H1 (cell line): ENCODE measurements at regions not wholly inside any gene's neighbourhood (a gene's known extent, or its start where the extent isn't known, plus 50 kb on each side); places are given as distances from the start of the nearest gene placed in this dataset.

Experiments used
- CHD2 ChIP-seq: IDR thresholded peaks from 2 replicates; pipeline ENCODE4 v1.6.1; 2012; ENCODE audit warnings: low read length, improper control_type of control experiment
- EP300 ChIP-seq, 2 experiments: IDR thresholded peaks; 1 replicate in 1 of 2; 2 replicates in 1 of 2; pipeline ENCODE4 v1.6.1; 2011 to 2012; ENCODE audit warnings: low read depth in 2 of 2, low read length in 2 of 2, mild to moderate bottlenecking in 2 of 2, borderline replicate concordance in 1 of 2, inconsistent platforms in 1 of 2, moderate library complexity in 1 of 2
- EZH2 ChIP-seq: fragments of 200-600 bp; sonication (generic); IDR thresholded peaks from 2 replicates; pipeline ENCODE4 v1.7.1; 2012; ENCODE audit warnings: low read depth, mild to moderate bottlenecking, moderate library complexity, low read length, inconsistent platforms; ENCODE audit not compliant: severe bottlenecking
- HDAC6 ChIP-seq: IDR thresholded peaks from one replicate; pipeline ENCODE4 v1.7.1; 2012; ENCODE audit warnings: low read depth, mild to moderate bottlenecking, inconsistent platforms, low read length, moderate library complexity
- POLR2A ChIP-seq, 2 experiments: IDR thresholded peaks; 1 replicate in 1 of 2; 2 replicates in 1 of 2; pipeline ENCODE4 v1.6.1; 2011; ENCODE audit warnings: low read depth in 2 of 2, low read length in 2 of 2, mild to moderate bottlenecking in 2 of 2; ENCODE audit errors: control extremely low read depth in 1 of 2
- POLR2AphosphoS5 ChIP-seq: IDR thresholded peaks from 2 replicates; pipeline ENCODE4 v1.6.1; 2011; ENCODE audit warnings: low read depth, low read length
- RAD21 ChIP-seq, 2 experiments: IDR thresholded peaks in 1 of 2; conservative IDR thresholded peaks in 1 of 2; 2 replicates each; pipeline ENCODE4 v1.6.1; 2011; ENCODE audit warnings: low read depth in 2 of 2, low read length in 2 of 2, improper control_type of control experiment in 1 of 2, inconsistent platforms in 1 of 2, mild to moderate bottlenecking in 1 of 2, moderate library complexity in 1 of 2
- RNF2 ChIP-seq: fragments of 200-900, 300-1000 bp; sonication (generic); IDR thresholded peaks from 2 replicates; pipeline ENCODE4 v1.7.1; 2016; ENCODE audit warnings: borderline replicate concordance, low read depth, mild to moderate bottlenecking, antibody characterized with exemption, low read length; ENCODE audit not compliant: poor library complexity, severe bottlenecking; ENCODE audit errors: missing control alignments
- SP1 ChIP-seq: IDR thresholded peaks from 2 replicates; pipeline ENCODE4 v1.6.1; 2011; ENCODE audit warnings: low read depth, low read length
- TAF1 ChIP-seq: IDR thresholded peaks from 2 replicates; pipeline ENCODE4 v1.6.1; 2011; ENCODE audit warnings: mild to moderate bottlenecking, low read depth, low read length
- TF ChIP-seq, protein P1 (sequence below), 3 experiments: IDR thresholded peaks; 1 replicate in 2 of 3; 2 replicates in 1 of 3; pipeline versions ENCODE4 v1.5.1 to v1.6.1; 2011; ENCODE audit warnings: low read length in 3 of 3, mild to moderate bottlenecking in 3 of 3, inconsistent platforms in 2 of 3, low read depth in 1 of 3, moderate library complexity in 1 of 3; ENCODE audit not compliant: insufficient read depth in 1 of 3; ENCODE audit errors: control extremely low read depth in 1 of 3
- TF ChIP-seq, protein P2 (sequence below): IDR thresholded peaks from 2 replicates; pipeline ENCODE4 v1.6.1; 2012; ENCODE audit warnings: low read length, inconsistent platforms

DNA sequence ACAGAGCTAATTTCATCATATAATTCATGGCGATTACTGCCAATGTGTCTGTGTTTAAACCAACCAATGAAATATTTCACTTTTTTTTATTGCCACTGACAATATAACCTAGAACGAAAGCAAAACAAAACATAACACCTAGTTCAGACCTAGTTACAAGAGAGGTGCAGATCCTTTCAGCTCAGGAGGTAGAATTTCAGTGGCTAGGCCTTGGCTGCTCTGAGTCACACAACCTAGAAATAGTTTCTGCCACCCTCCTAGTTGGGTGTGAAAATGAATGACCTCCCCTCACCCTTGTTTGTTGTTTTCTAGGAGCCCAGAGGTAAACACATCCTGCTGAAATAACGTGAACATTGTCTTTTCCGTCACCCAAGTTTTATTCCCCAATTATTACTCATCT, 356.3 kb downstream of the HTR1B start:
- no peak for TF ChIP-seq POLR2A (IDR thresholded peaks at IDR 0.05; ENCODE audit: control extremely low read depth in 1 of 2, low read depth in 2 of 2, low read length in 2 of 2)
- TF ChIP-seq, protein P1, sequence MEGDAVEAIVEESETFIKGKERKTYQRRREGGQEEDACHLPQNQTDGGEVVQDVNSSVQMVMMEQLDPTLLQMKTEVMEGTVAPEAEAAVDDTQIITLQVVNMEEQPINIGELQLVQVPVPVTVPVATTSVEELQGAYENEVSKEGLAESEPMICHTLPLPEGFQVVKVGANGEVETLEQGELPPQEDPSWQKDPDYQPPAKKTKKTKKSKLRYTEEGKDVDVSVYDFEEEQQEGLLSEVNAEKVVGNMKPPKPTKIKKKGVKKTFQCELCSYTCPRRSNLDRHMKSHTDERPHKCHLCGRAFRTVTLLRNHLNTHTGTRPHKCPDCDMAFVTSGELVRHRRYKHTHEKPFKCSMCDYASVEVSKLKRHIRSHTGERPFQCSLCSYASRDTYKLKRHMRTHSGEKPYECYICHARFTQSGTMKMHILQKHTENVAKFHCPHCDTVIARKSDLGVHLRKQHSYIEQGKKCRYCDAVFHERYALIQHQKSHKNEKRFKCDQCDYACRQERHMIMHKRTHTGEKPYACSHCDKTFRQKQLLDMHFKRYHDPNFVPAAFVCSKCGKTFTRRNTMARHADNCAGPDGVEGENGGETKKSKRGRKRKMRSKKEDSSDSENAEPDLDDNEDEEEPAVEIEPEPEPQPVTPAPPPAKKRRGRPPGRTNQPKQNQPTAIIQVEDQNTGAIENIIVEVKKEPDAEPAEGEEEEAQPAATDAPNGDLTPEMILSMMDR (IDR thresholded peaks at IDR 0.05; ENCODE audit: control extremely low read depth in 1 of 3, insufficient read depth in 1 of 3, low read depth in 1 of 3, low read length in 3 of 3) = no peak
- no peak for TF ChIP-seq RNF2
- no peak for TF ChIP-seq EZH2
- no peak for TF ChIP-seq POLR2AphosphoS5
- no peak for TF ChIP-seq EP300 (IDR thresholded peaks at IDR 0.05; ENCODE audit: borderline replicate concordance in 1 of 2, low read depth in 2 of 2, low read length in 2 of 2)
- TF ChIP-seq, protein P2, sequence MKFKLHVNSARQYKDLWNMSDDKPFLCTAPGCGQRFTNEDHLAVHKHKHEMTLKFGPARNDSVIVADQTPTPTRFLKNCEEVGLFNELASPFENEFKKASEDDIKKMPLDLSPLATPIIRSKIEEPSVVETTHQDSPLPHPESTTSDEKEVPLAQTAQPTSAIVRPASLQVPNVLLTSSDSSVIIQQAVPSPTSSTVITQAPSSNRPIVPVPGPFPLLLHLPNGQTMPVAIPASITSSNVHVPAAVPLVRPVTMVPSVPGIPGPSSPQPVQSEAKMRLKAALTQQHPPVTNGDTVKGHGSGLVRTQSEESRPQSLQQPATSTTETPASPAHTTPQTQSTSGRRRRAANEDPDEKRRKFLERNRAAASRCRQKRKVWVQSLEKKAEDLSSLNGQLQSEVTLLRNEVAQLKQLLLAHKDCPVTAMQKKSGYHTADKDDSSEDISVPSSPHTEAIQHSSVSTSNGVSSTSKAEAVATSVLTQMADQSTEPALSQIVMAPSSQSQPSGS = no peak
- no peak for TF ChIP-seq TAF1
- TF ChIP-seq SP1 = no peak
- no peak for TF ChIP-seq CHD2
- TF ChIP-seq RAD21 (IDR thresholded peaks at IDR 0.05 in 1 of 2, conservative IDR thresholded peaks at IDR 0.05 in 1 of 2; ENCODE audit: low read depth in 2 of 2, low read length in 2 of 2) = no peak
- no peak for TF ChIP-seq HDAC6
